ENCODE measurements at regions not wholly inside any gene's neighbourhood (a gene's known extent, or its start where the extent isn't known, plus 50 kb on each side); places are given as distances from the start of the nearest gene placed in this dataset.

DNA sequence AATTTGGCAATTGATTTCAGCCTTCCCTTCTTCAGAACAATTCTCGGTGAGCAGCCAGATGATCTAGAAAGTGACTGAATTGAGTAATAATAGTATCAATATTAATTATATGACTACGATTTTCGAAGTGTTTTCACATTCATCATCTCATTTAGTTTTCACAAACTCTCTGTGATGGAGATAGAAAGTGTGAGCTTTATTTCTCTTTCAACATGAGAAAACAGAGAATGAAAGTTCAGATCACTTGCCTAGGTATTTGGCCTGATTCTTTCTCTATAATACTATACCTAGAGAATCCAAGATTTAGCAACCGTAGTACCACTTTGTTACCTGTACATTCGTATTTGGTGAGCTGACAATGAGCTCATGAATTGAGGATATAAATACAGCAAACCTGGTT is 739.2 kb upstream of the NR2F2 start:
- H3K36me3 Mint-ChIP-seq (ENCODE audit: low read depth), result no peaks in the 10 kb centered on the region
- no peaks in the 10 kb centered on the region for H3K9me3 Mint-ChIP-seq
- TF ChIP-seq ZNF331 (CRISPR knock-in tag; IDR thresholded peaks at IDR 0.05; ENCODE audit: low read depth) (no peak), CREB1 (CRISPR knock-in tag; IDR thresholded peaks at IDR 0.05; ENCODE audit: low read depth) (no peak), POLR2AphosphoS5 (IDR thresholded peaks at IDR 0.05; ENCODE audit: low read depth) (no peak), EZH2phosphoT487 (IDR thresholded peaks at IDR 0.05; ENCODE audit: unreplicated experiment) (no peak), NANOG (IDR thresholded peaks at IDR 0.05; ENCODE audit: borderline replicate concordance) (no peak), STAT1 (IDR thresholded peaks at IDR 0.05; ENCODE audit: unreplicated experiment) (no peak), ZNF114 (CRISPR knock-in tag; IDR thresholded peaks at IDR 0.05) (no peak), EZH2 (IDR thresholded peaks at IDR 0.05; ENCODE audit: low read depth, unreplicated experiment) (no peak), JUNB (IDR thresholded peaks at IDR 0.05; ENCODE audit: unreplicated experiment) (no peak)
- TF ChIP-seq, protein P1, sequence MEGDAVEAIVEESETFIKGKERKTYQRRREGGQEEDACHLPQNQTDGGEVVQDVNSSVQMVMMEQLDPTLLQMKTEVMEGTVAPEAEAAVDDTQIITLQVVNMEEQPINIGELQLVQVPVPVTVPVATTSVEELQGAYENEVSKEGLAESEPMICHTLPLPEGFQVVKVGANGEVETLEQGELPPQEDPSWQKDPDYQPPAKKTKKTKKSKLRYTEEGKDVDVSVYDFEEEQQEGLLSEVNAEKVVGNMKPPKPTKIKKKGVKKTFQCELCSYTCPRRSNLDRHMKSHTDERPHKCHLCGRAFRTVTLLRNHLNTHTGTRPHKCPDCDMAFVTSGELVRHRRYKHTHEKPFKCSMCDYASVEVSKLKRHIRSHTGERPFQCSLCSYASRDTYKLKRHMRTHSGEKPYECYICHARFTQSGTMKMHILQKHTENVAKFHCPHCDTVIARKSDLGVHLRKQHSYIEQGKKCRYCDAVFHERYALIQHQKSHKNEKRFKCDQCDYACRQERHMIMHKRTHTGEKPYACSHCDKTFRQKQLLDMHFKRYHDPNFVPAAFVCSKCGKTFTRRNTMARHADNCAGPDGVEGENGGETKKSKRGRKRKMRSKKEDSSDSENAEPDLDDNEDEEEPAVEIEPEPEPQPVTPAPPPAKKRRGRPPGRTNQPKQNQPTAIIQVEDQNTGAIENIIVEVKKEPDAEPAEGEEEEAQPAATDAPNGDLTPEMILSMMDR (conservative IDR thresholded peaks at IDR 0.05; ENCODE audit: low read depth in 2 of 2), result no peak
- TF ChIP-seq, protein P2, sequence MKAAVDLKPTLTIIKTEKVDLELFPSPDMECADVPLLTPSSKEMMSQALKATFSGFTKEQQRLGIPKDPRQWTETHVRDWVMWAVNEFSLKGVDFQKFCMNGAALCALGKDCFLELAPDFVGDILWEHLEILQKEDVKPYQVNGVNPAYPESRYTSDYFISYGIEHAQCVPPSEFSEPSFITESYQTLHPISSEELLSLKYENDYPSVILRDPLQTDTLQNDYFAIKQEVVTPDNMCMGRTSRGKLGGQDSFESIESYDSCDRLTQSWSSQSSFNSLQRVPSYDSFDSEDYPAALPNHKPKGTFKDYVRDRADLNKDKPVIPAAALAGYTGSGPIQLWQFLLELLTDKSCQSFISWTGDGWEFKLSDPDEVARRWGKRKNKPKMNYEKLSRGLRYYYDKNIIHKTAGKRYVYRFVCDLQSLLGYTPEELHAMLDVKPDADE (IDR thresholded peaks at IDR 0.05), result no peak
- TF ChIP-seq, protein P3, sequence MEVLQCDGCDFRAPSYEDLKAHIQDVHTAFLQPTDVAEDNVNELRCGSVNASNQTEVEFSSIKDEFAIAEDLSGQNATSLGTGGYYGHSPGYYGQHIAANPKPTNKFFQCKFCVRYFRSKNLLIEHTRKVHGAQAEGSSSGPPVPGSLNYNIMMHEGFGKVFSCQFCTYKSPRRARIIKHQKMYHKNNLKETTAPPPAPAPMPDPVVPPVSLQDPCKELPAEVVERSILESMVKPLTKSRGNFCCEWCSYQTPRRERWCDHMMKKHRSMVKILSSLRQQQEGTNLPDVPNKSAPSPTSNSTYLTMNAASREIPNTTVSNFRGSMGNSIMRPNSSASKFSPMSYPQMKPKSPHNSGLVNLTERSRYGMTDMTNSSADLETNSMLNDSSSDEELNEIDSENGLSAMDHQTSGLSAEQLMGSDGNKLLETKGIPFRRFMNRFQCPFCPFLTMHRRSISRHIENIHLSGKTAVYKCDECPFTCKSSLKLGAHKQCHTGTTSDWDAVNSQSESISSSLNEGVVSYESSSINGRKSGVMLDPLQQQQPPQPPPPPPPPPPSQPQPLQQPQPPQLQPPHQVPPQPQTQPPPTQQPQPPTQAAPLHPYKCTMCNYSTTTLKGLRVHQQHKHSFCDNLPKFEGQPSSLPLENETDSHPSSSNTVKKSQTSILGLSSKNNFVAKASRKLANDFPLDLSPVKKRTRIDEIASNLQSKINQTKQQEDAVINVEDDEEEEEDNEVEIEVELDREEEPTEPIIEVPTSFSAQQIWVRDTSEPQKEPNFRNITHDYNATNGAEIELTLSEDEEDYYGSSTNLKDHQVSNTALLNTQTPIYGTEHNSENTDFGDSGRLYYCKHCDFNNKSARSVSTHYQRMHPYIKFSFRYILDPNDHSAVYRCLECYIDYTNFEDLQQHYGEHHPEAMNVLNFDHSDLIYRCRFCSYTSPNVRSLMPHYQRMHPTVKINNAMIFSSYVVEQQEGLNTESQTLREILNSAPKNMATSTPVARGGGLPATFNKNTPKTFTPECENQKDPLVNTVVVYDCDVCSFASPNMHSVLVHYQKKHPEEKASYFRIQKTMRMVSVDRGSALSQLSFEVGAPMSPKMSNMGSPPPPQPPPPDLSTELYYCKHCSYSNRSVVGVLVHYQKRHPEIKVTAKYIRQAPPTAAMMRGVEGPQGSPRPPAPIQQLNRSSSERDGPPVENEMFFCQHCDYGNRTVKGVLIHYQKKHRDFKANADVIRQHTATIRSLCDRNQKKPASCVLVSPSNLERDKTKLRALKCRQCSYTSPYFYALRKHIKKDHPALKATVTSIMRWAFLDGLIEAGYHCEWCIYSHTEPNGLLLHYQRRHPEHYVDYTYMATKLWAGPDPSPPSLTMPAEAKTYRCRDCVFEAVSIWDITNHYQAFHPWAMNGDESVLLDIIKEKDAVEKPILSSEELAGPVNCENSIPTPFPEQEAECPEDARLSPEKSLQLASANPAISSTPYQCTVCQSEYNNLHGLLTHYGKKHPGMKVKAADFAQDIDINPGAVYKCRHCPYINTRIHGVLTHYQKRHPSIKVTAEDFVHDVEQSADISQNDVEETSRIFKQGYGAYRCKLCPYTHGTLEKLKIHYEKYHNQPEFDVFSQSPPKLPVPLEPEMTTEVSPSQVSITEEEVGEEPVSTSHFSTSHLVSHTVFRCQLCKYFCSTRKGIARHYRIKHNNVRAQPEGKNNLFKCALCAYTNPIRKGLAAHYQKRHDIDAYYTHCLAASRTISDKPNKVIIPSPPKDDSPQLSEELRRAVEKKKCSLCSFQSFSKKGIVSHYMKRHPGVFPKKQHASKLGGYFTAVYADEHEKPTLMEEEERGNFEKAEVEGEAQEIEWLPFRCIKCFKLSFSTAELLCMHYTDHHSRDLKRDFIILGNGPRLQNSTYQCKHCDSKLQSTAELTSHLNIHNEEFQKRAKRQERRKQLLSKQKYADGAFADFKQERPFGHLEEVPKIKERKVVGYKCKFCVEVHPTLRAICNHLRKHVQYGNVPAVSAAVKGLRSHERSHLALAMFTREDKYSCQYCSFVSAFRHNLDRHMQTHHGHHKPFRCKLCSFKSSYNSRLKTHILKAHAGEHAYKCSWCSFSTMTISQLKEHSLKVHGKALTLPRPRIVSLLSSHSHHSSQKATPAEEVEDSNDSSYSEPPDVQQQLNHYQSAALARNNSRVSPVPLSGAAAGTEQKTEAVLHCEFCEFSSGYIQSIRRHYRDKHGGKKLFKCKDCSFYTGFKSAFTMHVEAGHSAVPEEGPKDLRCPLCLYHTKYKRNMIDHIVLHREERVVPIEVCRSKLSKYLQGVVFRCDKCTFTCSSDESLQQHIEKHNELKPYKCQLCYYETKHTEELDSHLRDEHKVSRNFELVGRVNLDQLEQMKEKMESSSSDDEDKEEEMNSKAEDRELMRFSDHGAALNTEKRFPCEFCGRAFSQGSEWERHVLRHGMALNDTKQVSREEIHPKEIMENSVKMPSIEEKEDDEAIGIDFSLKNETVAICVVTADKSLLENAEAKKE (CRISPR knock-in tag; IDR thresholded peaks at IDR 0.05), result no peak
- TF ChIP-seq, protein P4, sequence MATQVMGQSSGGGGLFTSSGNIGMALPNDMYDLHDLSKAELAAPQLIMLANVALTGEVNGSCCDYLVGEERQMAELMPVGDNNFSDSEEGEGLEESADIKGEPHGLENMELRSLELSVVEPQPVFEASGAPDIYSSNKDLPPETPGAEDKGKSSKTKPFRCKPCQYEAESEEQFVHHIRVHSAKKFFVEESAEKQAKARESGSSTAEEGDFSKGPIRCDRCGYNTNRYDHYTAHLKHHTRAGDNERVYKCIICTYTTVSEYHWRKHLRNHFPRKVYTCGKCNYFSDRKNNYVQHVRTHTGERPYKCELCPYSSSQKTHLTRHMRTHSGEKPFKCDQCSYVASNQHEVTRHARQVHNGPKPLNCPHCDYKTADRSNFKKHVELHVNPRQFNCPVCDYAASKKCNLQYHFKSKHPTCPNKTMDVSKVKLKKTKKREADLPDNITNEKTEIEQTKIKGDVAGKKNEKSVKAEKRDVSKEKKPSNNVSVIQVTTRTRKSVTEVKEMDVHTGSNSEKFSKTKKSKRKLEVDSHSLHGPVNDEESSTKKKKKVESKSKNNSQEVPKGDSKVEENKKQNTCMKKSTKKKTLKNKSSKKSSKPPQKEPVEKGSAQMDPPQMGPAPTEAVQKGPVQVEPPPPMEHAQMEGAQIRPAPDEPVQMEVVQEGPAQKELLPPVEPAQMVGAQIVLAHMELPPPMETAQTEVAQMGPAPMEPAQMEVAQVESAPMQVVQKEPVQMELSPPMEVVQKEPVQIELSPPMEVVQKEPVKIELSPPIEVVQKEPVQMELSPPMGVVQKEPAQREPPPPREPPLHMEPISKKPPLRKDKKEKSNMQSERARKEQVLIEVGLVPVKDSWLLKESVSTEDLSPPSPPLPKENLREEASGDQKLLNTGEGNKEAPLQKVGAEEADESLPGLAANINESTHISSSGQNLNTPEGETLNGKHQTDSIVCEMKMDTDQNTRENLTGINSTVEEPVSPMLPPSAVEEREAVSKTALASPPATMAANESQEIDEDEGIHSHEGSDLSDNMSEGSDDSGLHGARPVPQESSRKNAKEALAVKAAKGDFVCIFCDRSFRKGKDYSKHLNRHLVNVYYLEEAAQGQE (IDR thresholded peaks at IDR 0.05; ENCODE audit: unreplicated experiment), result no peak
- no peaks in the 10 kb centered on the region for H3K27me3 ChIP-seq (ENCODE audit: insufficient read depth)
- no peak for ATAC-seq
- no peak overlapping the region for H3K4me2 ChIP-seq
- no peaks in the 10 kb centered on the region for H3K79me2 ChIP-seq (replicated peaks; ENCODE audit: insufficient read depth)
- no peaks in the 10 kb centered on the region for H3K4me1 ChIP-seq (ENCODE audit: insufficient read depth)
- no peak for DNase-seq (ENCODE audit: low spot score)
- H3K9me2 ChIP-seq (ENCODE audit: insufficient read depth), result no peaks in the 10 kb centered on the region
- no peak overlapping the region for H2AFZ ChIP-seq
- H4K20me1 ChIP-seq (replicated peaks; ENCODE audit: insufficient read depth), result no peaks in the 10 kb centered on the region
- no peaks in the 10 kb centered on the region for H3F3A ChIP-seq (replicated peaks; ENCODE audit: low read depth)
- H3K36me3 ChIP-seq (ENCODE audit: insufficient read depth), result no peaks in the 10 kb centered on the region
- H3K4me3 ChIP-seq, result no peak overlapping the region
- H3K27me3 Mint-ChIP-seq (ENCODE audit: insufficient read depth, low read depth, poor library complexity), result no peaks in the 10 kb centered on the region
- no peak overlapping the region for H3K27ac ChIP-seq (ENCODE audit: low read depth)
- peaks cover under 1% of the 10 kb centered on the region; the same call in 1 of the 3 replicates for H3K4me1 Mint-ChIP-seq
- no peak overlapping the region for H3K27ac Mint-ChIP-seq
- H3K4me3 Mint-ChIP-seq, result no peak overlapping the region
